A549 (cell line): ENCODE measurements at regions not wholly inside any gene's neighbourhood (a gene's known extent, or its start where the extent isn't known, plus 50 kb on each side); places are given as distances from the start of the nearest gene placed in this dataset.

Experiments used
- ATAC-seq, 2 experiments: fragments of 200-7000 bp in 1 of 2; fragments of >200 bp in 1 of 2; cut with Nextera tagmentation in 1 of 2; cut with Tn5 transposase in 1 of 2; 3 replicates each; pipeline versions ENCODE4 v1.8.0 to v1.9.1; 2018 to 2020; ENCODE audit warnings: mild to moderate bottlenecking in 1 of 2, moderate library complexity in 1 of 2
- CTCF ChIA-PET: fragments of 300-600 bp; sonication (Branson Sonifier 250); formaldehyde crosslinking; extraction: SDS; loops from one replicate; lab custom pipeline; 2021; ENCODE audit warnings: antibody characterized with exemption, inconsistent platforms; lab: Yijun Ruan, JAX
- POLR2A ChIA-PET: fragments of 350-600 bp; formaldehyde crosslinking; extraction: SDS; loops from one replicate; lab custom pipeline; 2021; ENCODE audit warnings: antibody characterized with exemption, inconsistent platforms; lab: Yijun Ruan, JAX
- DNase-seq, 2 experiments: peaks; one replicate each; pipeline versions ENCODE4 v3.0.0 to v3.0.0-alpha.2; 2011 to 2016; ENCODE audit warnings: low read depth in 1 of 2, low spot score in 1 of 2
- FAIRE-seq: peaks from 2 replicates; lab custom pipeline; 2011; peaks lifted over from hg19 to GRCh38; lab: Jason Lieb, UNC
- H3K27ac ChIP-seq, 2 experiments: fragments of >200 bp; sonication (Bioruptor Twin); formaldehyde crosslinking; 3 replicates each; pipeline ENCODE4 v1.5.1; 2016 to 2017
- H3K4me1 ChIP-seq: fragments of >200 bp; sonication (Bioruptor Twin); formaldehyde crosslinking; 3 replicates; pipeline ENCODE4 v1.6.1; 2016
- H3K4me2 ChIP-seq: fragments of >200 bp; sonication (Bioruptor Twin); formaldehyde crosslinking; 3 replicates; pipeline ENCODE4 v1.6.1; 2016
- H3K4me3 ChIP-seq: fragments of >200 bp; sonication (Bioruptor Twin); formaldehyde crosslinking; 3 replicates; pipeline ENCODE4 v1.5.1; 2016
- H3K9me3 ChIP-seq: fragments of >200 bp; sonication (Bioruptor Twin); formaldehyde crosslinking; 3 replicates; pipeline ENCODE4 v1.6.1; 2016
- BCL3 ChIP-seq: fragments of >200 bp; sonication (Bioruptor Twin); formaldehyde crosslinking; IDR thresholded peaks from 3 replicates; pipeline ENCODE4 v1.6.1; 2016
- CBX2 ChIP-seq: fragments of 200-600 bp; sonication (generic); IDR thresholded peaks from 2 replicates; pipeline ENCODE4 v1.6.1; 2016; ENCODE audit warnings: low read depth, mild to moderate bottlenecking, borderline replicate concordance
- CEBPB ChIP-seq, 2 experiments: fragments of >200 bp in 1 of 2; sonication (Bioruptor Twin) in 1 of 2; formaldehyde crosslinking in 1 of 2; IDR thresholded peaks; 2 replicates each; pipeline ENCODE4 v1.6.1; 2012 to 2016
- CHD2 ChIP-seq: fragments of 150-350 bp; IDR thresholded peaks from 2 replicates; pipeline ENCODE4 v1.6.1; 2014; ENCODE audit warnings: low read length; ENCODE audit not compliant: partially characterized antibody
- EHF ChIP-seq: fragments of 250-450 bp; sonication (Bioruptor Pico); IDR thresholded peaks from 2 replicates; pipeline ENCODE4 v1.5.0; 2020; ENCODE audit warnings: mild to moderate bottlenecking
- ELK1 ChIP-seq: fragments of 150-350 bp; IDR thresholded peaks from 2 replicates; pipeline ENCODE4 v1.6.1; 2014; ENCODE audit warnings: low read depth, mild to moderate bottlenecking, low read length
- EP300 ChIP-seq, 2 experiments: fragments of >200 bp; sonication (Bioruptor Twin); formaldehyde crosslinking; IDR thresholded peaks; 2 replicates in 1 of 2; 3 replicates in 1 of 2; pipeline ENCODE4 v1.6.1; 2016 to 2017
- ESRRA ChIP-seq: fragments of 150-350 bp; IDR thresholded peaks from 2 replicates; pipeline ENCODE4 v1.6.1; 2014; ENCODE audit warnings: mild to moderate bottlenecking, low read length, borderline replicate concordance
- FOSL2 ChIP-seq, 2 experiments: fragments of 450-650 bp in 1 of 2; fragments of >200 bp in 1 of 2; sonication (Bioruptor Twin) in 1 of 2; formaldehyde crosslinking; IDR thresholded peaks; 2 replicates each; pipeline versions ENCODE4 v1.5.0 to v1.6.1; 2016 to 2020; ENCODE audit warnings: mild to moderate bottlenecking in 1 of 2, moderate library complexity in 1 of 2
- GATA3 ChIP-seq: IDR thresholded peaks from 2 replicates; pipeline ENCODE4 v1.6.1; 2012; ENCODE audit warnings: borderline replicate concordance
- HES2 ChIP-seq: fragments of >200 bp; sonication (Bioruptor Twin); formaldehyde crosslinking; IDR thresholded peaks from 2 replicates; pipeline ENCODE4 v1.6.1; 2016
- HOXA7 ChIP-seq: fragments of 250-450 bp; sonication (Bioruptor Pico); IDR thresholded peaks from 2 replicates; pipeline ENCODE4 v1.5.0; 2020; ENCODE audit warnings: mild to moderate bottlenecking, moderate library complexity
- HOXB5 ChIP-seq: fragments of 250-450 bp; sonication (Bioruptor Pico); IDR thresholded peaks from 2 replicates; pipeline ENCODE4 v1.5.0; 2020; ENCODE audit warnings: mild to moderate bottlenecking, moderate library complexity
- JUN ChIP-seq, 2 experiments: fragments of >200 bp; sonication (Bioruptor Twin); formaldehyde crosslinking; IDR thresholded peaks; 2 replicates in 1 of 2; 3 replicates in 1 of 2; pipeline ENCODE4 v1.6.1; 2016 to 2017
- JUNB ChIP-seq: fragments of >200 bp; sonication (Bioruptor Twin); formaldehyde crosslinking; IDR thresholded peaks from 2 replicates; pipeline ENCODE4 v1.6.1; 2016
- KDM5A ChIP-seq: fragments of 200-600 bp; sonication (generic); IDR thresholded peaks from 2 replicates; pipeline ENCODE4 v1.6.1; 2016; ENCODE audit warnings: antibody characterized with exemption, mild to moderate bottlenecking
- NPAS2 ChIP-seq: fragments of 250-450 bp; sonication (Bioruptor Pico); IDR thresholded peaks from 2 replicates; pipeline ENCODE4 v1.8.0; 2022; ENCODE audit warnings: mild to moderate bottlenecking, moderate library complexity, borderline replicate concordance
- POLR2A ChIP-seq: IDR thresholded peaks from 2 replicates; pipeline ENCODE4 v1.6.1; 2012; ENCODE audit warnings: mild to moderate bottlenecking, low read length
- RAD21 ChIP-seq, 2 experiments: fragments of >200 bp in 1 of 2; sonication (Bioruptor Twin) in 1 of 2; formaldehyde crosslinking in 1 of 2; IDR thresholded peaks in 1 of 2; conservative IDR thresholded peaks in 1 of 2; 2 replicates in 1 of 2; 3 replicates in 1 of 2; pipeline ENCODE4 v1.6.1; 2012 to 2018; ENCODE audit warnings: inconsistent platforms in 1 of 2
- RCOR1 ChIP-seq: fragments of 150-350 bp; IDR thresholded peaks from 2 replicates; pipeline ENCODE4 v1.6.1; 2014; ENCODE audit warnings: antibody characterized with exemption, low read length, low read depth
- SMC3 ChIP-seq: fragments of >200 bp; sonication (Bioruptor Twin); formaldehyde crosslinking; IDR thresholded peaks from 3 replicates; pipeline ENCODE4 v1.6.1; 2018; ENCODE audit warnings: inconsistent platforms
- ZFP36 ChIP-seq: fragments of 450-650 bp; IDR thresholded peaks from 2 replicates; pipeline ENCODE4 v1.6.1; 2014; ENCODE audit warnings: borderline replicate concordance; ENCODE audit not compliant: partially characterized antibody
- WGBS: methylation state at CpG from one replicate; pipeline ENCODE4 v1.1.6; 2017; ENCODE audit errors: missing lambda C conversion rate; 5-methylcytosine and 5-hydroxymethylcytosine counted together
- TF ChIP-seq, protein P1 (sequence below): fragments of 250-450 bp; sonication (Bioruptor Pico); IDR thresholded peaks from 2 replicates; pipeline ENCODE4 v1.5.0; 2020; ENCODE audit warnings: low read depth, mild to moderate bottlenecking, moderate library complexity
- TF ChIP-seq, protein P2 (sequence below): IDR thresholded peaks from 2 replicates; pipeline ENCODE4 v1.6.1; 2012
- TF ChIP-seq, protein P3 (sequence below): IDR thresholded peaks from 2 replicates; pipeline ENCODE4 v1.6.1; 2012; ENCODE audit warnings: low read depth, borderline replicate concordance
- TF ChIP-seq, protein P4 (sequence below): fragments of 450-650 bp; IDR thresholded peaks from 2 replicates; pipeline ENCODE4 v1.6.1; 2014; ENCODE audit warnings: antibody characterized with exemption

DNA sequence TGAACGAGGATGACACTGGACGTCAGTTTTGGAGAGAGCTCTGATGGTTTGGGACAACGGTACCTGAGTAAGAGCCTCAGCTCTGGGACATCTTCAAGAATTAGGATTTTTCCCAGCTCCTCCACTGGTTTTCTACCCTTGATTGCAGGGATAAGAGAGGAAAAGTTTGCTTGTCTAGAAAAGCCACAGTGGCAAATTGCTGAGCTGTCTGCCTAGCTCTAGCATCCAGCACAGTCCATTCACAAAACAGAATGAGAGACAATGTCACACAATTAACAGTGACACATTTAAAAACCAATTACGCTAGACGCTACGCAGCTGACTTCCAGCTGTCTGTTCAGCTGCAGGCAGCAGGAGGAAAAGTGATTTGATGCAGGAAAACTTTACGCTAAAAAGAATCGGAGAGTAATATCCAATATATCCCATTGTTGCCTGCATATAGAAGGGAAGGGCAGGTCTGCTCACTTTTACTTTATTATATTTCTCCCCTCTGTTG is 168.1 kb upstream of the PRICKLE1 start:
- Histone ChIP-seq H3K27ac (peak overlapping the region; percentile 63 to 84; a peak in 5 of 6 replicates), H3K9me3 (no peaks in the 10 kb centered on the region), H3K4me1 (peaks cover 35% of the 10 kb centered on the region), H3K4me3 (no peak overlapping the region), H3K4me2 (peak overlapping the region; percentile 63)
- ATAC-seq (peak in 1 of 2 experiments; percentile 40; a peak in 1 of 6 replicates), FAIRE-seq (no peak), DNase-seq (no peak)
- TF ChIP-seq HES2 = no peak
- ChIA-PET POLR2A (no interaction called here), CTCF (no interaction called here)
- WGBS = 61% methylated on average over 8 of the region's 8 CpGs

GRCh38 chr12:42756841-42757623 is 167.5 kb upstream of the PRICKLE1 start:
- TF ChIP-seq FOSL2 (IDR thresholded peaks at IDR 0.05) = peak; percentile 34; the same call in 1 of the 2 replicates
- TF ChIP-seq FOSL2 (CRISPR knock-in tag; IDR thresholded peaks at IDR 0.05) = peak; percentile 33
- TF ChIP-seq JUN (IDR thresholded peaks at IDR 0.05) = peak; percentile 50 to 68; a peak in 3 of 5 replicates
- 0 out of 3 replicates have a peak, but pooled peaks have one; percentile 12 for TF ChIP-seq SMC3
- TF ChIP-seq CHD2 = no peak
- TF ChIP-seq RAD21 (conservative IDR thresholded peaks at IDR 0.05 in 1 of 2, IDR thresholded peaks at IDR 0.05 in 1 of 2) = peak; percentile 23 to 50; a peak in 4 of 5 replicates
- no peak for TF ChIP-seq RCOR1
- no peak for TF ChIP-seq HES2
- TF ChIP-seq GATA3 = peak; percentile 76
- TF ChIP-seq JUNB = peak; percentile 67; the same call in 1 of the 2 replicates
- TF ChIP-seq, protein P1, sequence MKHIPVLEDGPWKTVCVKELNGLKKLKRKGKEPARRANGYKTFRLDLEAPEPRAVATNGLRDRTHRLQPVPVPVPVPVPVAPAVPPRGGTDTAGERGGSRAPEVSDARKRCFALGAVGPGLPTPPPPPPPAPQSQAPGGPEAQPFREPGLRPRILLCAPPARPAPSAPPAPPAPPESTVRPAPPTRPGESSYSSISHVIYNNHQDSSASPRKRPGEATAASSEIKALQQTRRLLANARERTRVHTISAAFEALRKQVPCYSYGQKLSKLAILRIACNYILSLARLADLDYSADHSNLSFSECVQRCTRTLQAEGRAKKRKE (CRISPR knock-in tag) = no peak
- TF ChIP-seq, protein P2, sequence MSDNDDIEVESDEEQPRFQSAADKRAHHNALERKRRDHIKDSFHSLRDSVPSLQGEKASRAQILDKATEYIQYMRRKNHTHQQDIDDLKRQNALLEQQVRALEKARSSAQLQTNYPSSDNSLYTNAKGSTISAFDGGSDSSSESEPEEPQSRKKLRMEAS = peak; percentile 21; the same call in 1 of the 2 replicates
- TF ChIP-seq KDM5A = no peak
- peak in 1 of 2 experiments; percentile 72; a peak in 2 of 5 replicates for TF ChIP-seq EP300 (IDR thresholded peaks at IDR 0.05)
- TF ChIP-seq CEBPB (IDR thresholded peaks at IDR 0.05) = peak in 1 of 2 experiments; percentile 20; a peak in 1 of 4 replicates
- TF ChIP-seq CBX2 = no peak
- TF ChIP-seq, all 56 proteins: peak for 9
- 5% methylated on average over 9 of the region's 9 CpGs for WGBS
- FAIRE-seq = peak; percentile 88
- peak; percentile 90 to 91 for ATAC-seq
- ChIA-PET CTCF (no interaction called here), POLR2A (no interaction called here)
- H3K4me3 ChIP-seq = no peak overlapping the region
- peak; percentile 44 to 79 for DNase-seq
- peak overlapping the region; percentile 63 for H3K4me2 ChIP-seq
- H3K9me3 ChIP-seq = no peaks in the 10 kb centered on the region
- H3K4me1 ChIP-seq = peaks cover 35% of the 10 kb centered on the region
- peak overlapping the region; percentile 63 to 84 for H3K27ac ChIP-seq

- Histone ChIP-seq H3K27ac (no peak overlapping the region), H3K4me1 (no peaks in the 10 kb centered on the region), H3K4me3 (no peak overlapping the region), H3K4me2 (no peak overlapping the region), H3K9me3 (peaks cover 18% of the 10 kb centered on the region; the same call in 2 of the 3 replicates)
- CTCF ChIA-PET = no interaction called here
- ATAC-seq (no peak), FAIRE-seq (no peak), DNase-seq (no peak)
- POLR2A ChIA-PET = no interaction called here
- TF ChIP-seq ESRRA (no peak), BCL3 (no peak), ELK1 (no peak), EHF (CRISPR knock-in tag) (no peak), ZFP36 (no peak), POLR2A (no peak), HOXA7 (no peak), HOXB5 (CRISPR knock-in tag) (no peak), CHD2 (no peak), KDM5A (no peak), NPAS2 (CRISPR knock-in tag) (no peak)
- TF ChIP-seq, protein P3, sequence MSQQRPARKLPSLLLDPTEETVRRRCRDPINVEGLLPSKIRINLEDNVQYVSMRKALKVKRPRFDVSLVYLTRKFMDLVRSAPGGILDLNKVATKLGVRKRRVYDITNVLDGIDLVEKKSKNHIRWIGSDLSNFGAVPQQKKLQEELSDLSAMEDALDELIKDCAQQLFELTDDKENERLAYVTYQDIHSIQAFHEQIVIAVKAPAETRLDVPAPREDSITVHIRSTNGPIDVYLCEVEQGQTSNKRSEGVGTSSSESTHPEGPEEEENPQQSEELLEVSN = no peak
- TF ChIP-seq, protein P4, sequence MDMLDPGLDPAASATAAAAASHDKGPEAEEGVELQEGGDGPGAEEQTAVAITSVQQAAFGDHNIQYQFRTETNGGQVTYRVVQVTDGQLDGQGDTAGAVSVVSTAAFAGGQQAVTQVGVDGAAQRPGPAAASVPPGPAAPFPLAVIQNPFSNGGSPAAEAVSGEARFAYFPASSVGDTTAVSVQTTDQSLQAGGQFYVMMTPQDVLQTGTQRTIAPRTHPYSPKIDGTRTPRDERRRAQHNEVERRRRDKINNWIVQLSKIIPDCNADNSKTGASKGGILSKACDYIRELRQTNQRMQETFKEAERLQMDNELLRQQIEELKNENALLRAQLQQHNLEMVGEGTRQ = no peak
- 0% methylated on average over 1 of the region's 1 CpG for WGBS
Observed at GRCh38 chr12:42750356-42750755, 160.8 kb upstream of the PRICKLE1 start.
